MM.1S (cell line): ENCODE measurements at regions not wholly inside any gene's neighbourhood (a gene's known extent, or its start where the extent isn't known, plus 50 kb on each side); places are given as distances from the start of the nearest gene placed in this dataset.

Source experiments
- CTCF ChIP-seq: fragments of 300-600 bp; sonication (generic); IDR thresholded peaks from 2 replicates; pipeline ENCODE4 v1.5.1; 2016; ENCODE audit warnings: antibody characterized with exemption, low read length, mixed read lengths
- EZH2 ChIP-seq: fragments of 300-600 bp; sonication (generic); optimal IDR thresholded peaks from 2 replicates; pipeline ENCODE3; 2017; ENCODE audit warnings: low read depth, mild to moderate bottlenecking, antibody characterized with exemption, low read length, mixed read lengths

GRCh38 chr11:128375961-128376360 is 211.4 kb downstream of the ETS1 start:
- no peak for TF ChIP-seq CTCF
- TF ChIP-seq EZH2: no peak
